ENCODE measurements at regions not wholly inside any gene's neighbourhood (a gene's known extent, or its start where the extent isn't known, plus 50 kb on each side); places are given as distances from the start of the nearest gene placed in this dataset.

GRCh38 chr4:125772680-125773079 is 457.9 kb downstream of the FAT4 start:
- TF ChIP-seq, protein P1, sequence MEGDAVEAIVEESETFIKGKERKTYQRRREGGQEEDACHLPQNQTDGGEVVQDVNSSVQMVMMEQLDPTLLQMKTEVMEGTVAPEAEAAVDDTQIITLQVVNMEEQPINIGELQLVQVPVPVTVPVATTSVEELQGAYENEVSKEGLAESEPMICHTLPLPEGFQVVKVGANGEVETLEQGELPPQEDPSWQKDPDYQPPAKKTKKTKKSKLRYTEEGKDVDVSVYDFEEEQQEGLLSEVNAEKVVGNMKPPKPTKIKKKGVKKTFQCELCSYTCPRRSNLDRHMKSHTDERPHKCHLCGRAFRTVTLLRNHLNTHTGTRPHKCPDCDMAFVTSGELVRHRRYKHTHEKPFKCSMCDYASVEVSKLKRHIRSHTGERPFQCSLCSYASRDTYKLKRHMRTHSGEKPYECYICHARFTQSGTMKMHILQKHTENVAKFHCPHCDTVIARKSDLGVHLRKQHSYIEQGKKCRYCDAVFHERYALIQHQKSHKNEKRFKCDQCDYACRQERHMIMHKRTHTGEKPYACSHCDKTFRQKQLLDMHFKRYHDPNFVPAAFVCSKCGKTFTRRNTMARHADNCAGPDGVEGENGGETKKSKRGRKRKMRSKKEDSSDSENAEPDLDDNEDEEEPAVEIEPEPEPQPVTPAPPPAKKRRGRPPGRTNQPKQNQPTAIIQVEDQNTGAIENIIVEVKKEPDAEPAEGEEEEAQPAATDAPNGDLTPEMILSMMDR (IDR thresholded peaks at IDR 0.05), result no peak

DNA sequence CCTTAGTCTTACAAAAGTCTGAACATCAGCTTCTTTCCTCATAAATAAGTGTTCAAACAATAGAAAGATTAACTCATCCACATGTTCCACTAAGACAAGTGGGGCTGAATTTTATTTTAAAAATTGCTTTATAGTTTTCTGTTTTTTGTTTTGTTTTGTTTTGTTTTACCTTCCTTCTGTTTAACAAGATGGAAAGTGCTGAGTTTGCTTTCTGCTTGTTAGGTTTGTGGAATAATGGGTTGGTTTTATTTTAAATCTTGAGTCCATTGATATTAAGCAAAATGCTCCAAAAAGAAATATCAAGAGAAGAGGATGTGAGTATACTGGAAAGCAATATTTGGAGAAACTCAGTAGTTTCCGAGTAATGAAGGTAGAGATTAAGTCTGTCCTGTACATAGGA is 458.7 kb downstream of the FAT4 start:
- TF ChIP-seq, protein P1 (IDR thresholded peaks at IDR 0.05), result no peak

GRCh38 chr4:125773931-125774330 is 459.2 kb downstream of the FAT4 start:
- TF ChIP-seq, protein P1 (IDR thresholded peaks at IDR 0.05), result no peak

DNA sequence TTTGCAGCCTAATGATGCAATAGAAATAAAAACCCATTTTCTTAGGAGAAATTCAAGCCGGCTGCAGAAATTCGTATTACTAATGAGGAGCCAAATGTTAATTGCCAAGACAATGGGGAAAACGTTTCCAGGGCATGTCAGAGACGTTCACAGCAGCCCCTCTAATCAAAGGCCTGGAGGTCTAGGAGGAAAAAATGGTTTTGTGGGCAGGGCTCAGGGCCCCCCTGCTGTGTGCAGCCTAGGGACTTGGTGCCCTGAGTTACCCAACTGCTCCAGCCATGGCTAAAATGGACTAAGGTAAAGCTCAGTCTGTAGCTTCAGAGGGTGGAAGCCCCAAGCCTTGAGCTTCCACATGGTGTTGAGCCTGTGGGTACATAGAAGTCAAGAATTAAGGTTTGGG is 461.4 kb downstream of the FAT4 start:
- TF ChIP-seq, protein P1 (IDR thresholded peaks at IDR 0.05), result no peak

GRCh38 chr4:125780164-125780563 is 465.4 kb downstream of the FAT4 start:
- TF ChIP-seq, protein P1 (IDR thresholded peaks at IDR 0.05), result no peak

GRCh38 chr4:125780747-125781146 is 466.0 kb downstream of the FAT4 start:
- TF ChIP-seq, protein P1 (IDR thresholded peaks at IDR 0.05), result no peak

- TF ChIP-seq, protein P1 (IDR thresholded peaks at IDR 0.05), result no peak
Measured at GRCh38 chr4:125781651-125782050, 466.9 kb downstream of the FAT4 start.

GRCh38 chr4:125784741-125785140 is 470.0 kb downstream of the FAT4 start:
- TF ChIP-seq, protein P1 (IDR thresholded peaks at IDR 0.05), result no peak
